GM23338 (cell line): ENCODE measurements at regions not wholly inside any gene's neighbourhood (a gene's known extent, or its start where the extent isn't known, plus 50 kb on each side); places are given as distances from the start of the nearest gene placed in this dataset.

ENCODE experiments used
- ATAC-seq: fragments of 200-7000 bp; cut with Tn5 transposase; 3 replicates; pipeline ENCODE4 v1.9.1; 2020
- DNase-seq: peaks from one replicate; pipeline ENCODE4 v3.0.0-alpha.2; 2015; ENCODE audit warnings: low spot score
- H2AFZ ChIP-seq: fragments of 200-600 bp; sonication (generic); 2 replicates; pipeline ENCODE4 v1.8.0; 2016; ENCODE audit warnings: antibody characterized with exemption, mild to moderate bottlenecking, moderate library complexity
- H3F3A ChIP-seq: fragments of 200-600 bp; sonication (generic); replicated peaks from 2 replicates; pipeline ENCODE4 v1.8.0; 2017; ENCODE audit warnings: antibody characterized with exemption, mixed run types, low read depth
- H3K27ac ChIP-seq: fragments of 200-600 bp; sonication (generic); 2 replicates; pipeline ENCODE4 v1.6.1; 2016; ENCODE audit warnings: low read depth
- H3K27me3 ChIP-seq: fragments of 200-600 bp; sonication (generic); 2 replicates; pipeline ENCODE4 v1.8.0; 2016; ENCODE audit warnings: mild to moderate bottlenecking, mixed run types, moderate library complexity; ENCODE audit not compliant: insufficient read depth
- H3K36me3 ChIP-seq: fragments of 200-600 bp; sonication (generic); 2 replicates; pipeline ENCODE4 v1.8.0; 2016; ENCODE audit warnings: mild to moderate bottlenecking; ENCODE audit not compliant: insufficient read depth
- H3K4me1 ChIP-seq: fragments of 200-600 bp; sonication (generic); 2 replicates; pipeline ENCODE4 v1.8.0; 2016; ENCODE audit warnings: mild to moderate bottlenecking, moderate library complexity; ENCODE audit not compliant: insufficient read depth
- H3K4me2 ChIP-seq: fragments of 200-600 bp; sonication (generic); 2 replicates; pipeline ENCODE4 v1.7.1; 2017; ENCODE audit warnings: mixed run types
- H3K4me3 ChIP-seq: fragments of 200-600 bp; sonication (generic); 2 replicates; pipeline ENCODE4 v1.6.1; 2016; ENCODE audit warnings: mixed run types
- H3K79me2 ChIP-seq: fragments of 200-600 bp; sonication (generic); replicated peaks from 2 replicates; pipeline ENCODE4 v1.8.0; 2017; ENCODE audit warnings: mild to moderate bottlenecking; ENCODE audit not compliant: insufficient read depth
- H3K9me2 ChIP-seq: fragments of 200-600 bp; sonication (generic); 2 replicates; pipeline ENCODE4 v1.8.0; 2017; ENCODE audit not compliant: insufficient read depth
- H4K20me1 ChIP-seq: fragments of 200-600 bp; sonication (generic); replicated peaks from 2 replicates; pipeline ENCODE4 v1.8.0; 2017; ENCODE audit warnings: mild to moderate bottlenecking; ENCODE audit not compliant: insufficient read depth
- H3K27ac Mint-ChIP-seq: 2 replicates; pipeline ENCODE4 v1.8.0; 2020; ENCODE audit warnings: inconsistent platforms, mild to moderate bottlenecking, moderate library complexity, mixed read lengths
- H3K27me3 Mint-ChIP-seq: 3 replicates; pipeline ENCODE4 v1.8.0; 2022; ENCODE audit warnings: low read depth, mild to moderate bottlenecking, moderate library complexity, mixed read lengths, inconsistent platforms; ENCODE audit not compliant: insufficient read depth, poor library complexity
- H3K36me3 Mint-ChIP-seq: 3 replicates; pipeline ENCODE4 v1.8.0; 2021; ENCODE audit warnings: low read depth, mild to moderate bottlenecking, inconsistent platforms, moderate library complexity, mixed read lengths
- H3K4me1 Mint-ChIP-seq: 3 replicates; pipeline ENCODE4 v1.8.0; 2020; ENCODE audit warnings: mild to moderate bottlenecking, inconsistent platforms, mixed read lengths
- H3K4me3 Mint-ChIP-seq: 3 replicates; pipeline ENCODE4 v1.8.0; 2021; ENCODE audit warnings: moderate library complexity, mild to moderate bottlenecking, inconsistent platforms, mixed read lengths
- H3K9me3 Mint-ChIP-seq: 3 replicates; pipeline ENCODE4 v1.8.0; 2020; ENCODE audit warnings: moderate library complexity, mild to moderate bottlenecking, inconsistent platforms, mixed read lengths
- CREB1 ChIP-seq: fragments of 250-450 bp; sonication (Bioruptor Pico); IDR thresholded peaks from 2 replicates; pipeline ENCODE4 v1.5.0; 2020; ENCODE audit warnings: low read depth, mild to moderate bottlenecking, moderate library complexity
- CTCF ChIP-seq, 2 experiments: fragments of 200-600 bp in 1 of 2; sonication (generic) in 1 of 2; conservative IDR thresholded peaks; 2 replicates each; pipeline versions ENCODE4 v1.5.1 to v1.6.1; 2016 to 2017; ENCODE audit warnings: antibody characterized with exemption in 2 of 2, low read depth in 2 of 2, mild to moderate bottlenecking in 2 of 2, moderate library complexity in 1 of 2
- EZH2 ChIP-seq: fragments of 200-600 bp; sonication (generic); IDR thresholded peaks from one replicate; pipeline ENCODE4 v1.8.0; 2017; ENCODE audit warnings: antibody characterized with exemption, mild to moderate bottlenecking, low read depth; ENCODE audit not compliant: unreplicated experiment
- EZH2phosphoT487 ChIP-seq: fragments of 200-600 bp; sonication (generic); IDR thresholded peaks from one replicate; pipeline ENCODE4 v1.8.1; 2018; ENCODE audit warnings: antibody characterized with exemption; ENCODE audit not compliant: unreplicated experiment
- NANOG ChIP-seq: IDR thresholded peaks from 2 replicates; pipeline ENCODE4 v1.6.1; 2016; ENCODE audit warnings: antibody characterized with exemption, borderline replicate concordance
- POLR2AphosphoS5 ChIP-seq: IDR thresholded peaks from 2 replicates; pipeline ENCODE4 v1.6.1; 2016; ENCODE audit warnings: antibody characterized with exemption, low read depth
- STAT1 ChIP-seq: IDR thresholded peaks from one replicate; pipeline ENCODE4 v1.6.1; 2016; ENCODE audit warnings: antibody characterized with exemption; ENCODE audit not compliant: unreplicated experiment
- ZNF331 ChIP-seq: fragments of 250-450 bp; sonication (Bioruptor Pico); IDR thresholded peaks from 2 replicates; pipeline ENCODE4 v1.5.0; 2020; ENCODE audit warnings: low read depth, mild to moderate bottlenecking, moderate library complexity
- TF ChIP-seq, protein P1 (sequence below): fragments of 250-450 bp; sonication (Bioruptor Pico); IDR thresholded peaks from 2 replicates; pipeline ENCODE4 v1.5.0; 2020; ENCODE audit warnings: mild to moderate bottlenecking, moderate library complexity

DNA sequence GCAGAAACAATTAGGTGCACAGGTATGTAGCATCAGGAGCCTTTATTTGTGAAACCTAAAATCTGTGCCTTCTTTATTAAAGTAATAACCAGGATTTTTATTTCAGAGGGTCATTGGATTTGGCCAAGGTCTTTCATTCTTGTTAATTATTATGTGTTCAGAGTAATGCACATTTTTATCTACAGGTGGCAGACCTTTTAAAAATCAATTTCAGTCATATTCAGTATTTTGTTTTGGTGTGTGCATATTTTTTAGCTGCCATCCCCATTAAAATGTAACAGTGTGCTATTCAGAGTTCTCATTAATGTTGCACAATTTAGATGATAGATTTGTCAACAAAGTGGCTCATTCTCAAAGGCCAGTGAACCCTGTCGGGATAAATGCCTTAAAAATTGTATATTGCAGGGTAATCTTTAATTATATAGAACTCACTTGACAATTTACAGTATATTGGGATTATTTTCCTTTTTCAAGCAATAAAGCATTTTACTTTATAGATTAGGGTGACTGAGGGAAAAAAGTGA lies 319.3 kb upstream of the SOX5 start:
- DNase-seq (no peak), ATAC-seq (no peak)
- Histone ChIP-seq H3K27me3 (no peaks in the 10 kb centered on the region), H2AFZ (no peak overlapping the region), H3F3A (no peaks in the 10 kb centered on the region), H3K4me3 (no peak overlapping the region), H3K4me2 (no peak overlapping the region), H4K20me1 (no peaks in the 10 kb centered on the region), H3K9me2 (no peaks in the 10 kb centered on the region), H3K4me1 (no peaks in the 10 kb centered on the region), H3K79me2 (no peaks in the 10 kb centered on the region), H3K27ac (no peak overlapping the region), H3K36me3 (no peaks in the 10 kb centered on the region)
- no peaks in the 10 kb centered on the region for H3K36me3 Mint-ChIP-seq
- H3K4me1 Mint-ChIP-seq, result no peaks in the 10 kb centered on the region
- no peak overlapping the region for H3K27ac Mint-ChIP-seq
- no peaks in the 10 kb centered on the region for H3K9me3 Mint-ChIP-seq
- no peak overlapping the region for H3K4me3 Mint-ChIP-seq
- TF ChIP-seq CREB1 (CRISPR knock-in tag) (no peak), CTCF (conservative IDR thresholded peaks at IDR 0.05; ENCODE audit: low read depth in 2 of 2) (peak in 1 of 2 experiments; percentile 27; a peak in 1 of 4 replicates)
- no peaks in the 10 kb centered on the region for H3K27me3 Mint-ChIP-seq

DNA sequence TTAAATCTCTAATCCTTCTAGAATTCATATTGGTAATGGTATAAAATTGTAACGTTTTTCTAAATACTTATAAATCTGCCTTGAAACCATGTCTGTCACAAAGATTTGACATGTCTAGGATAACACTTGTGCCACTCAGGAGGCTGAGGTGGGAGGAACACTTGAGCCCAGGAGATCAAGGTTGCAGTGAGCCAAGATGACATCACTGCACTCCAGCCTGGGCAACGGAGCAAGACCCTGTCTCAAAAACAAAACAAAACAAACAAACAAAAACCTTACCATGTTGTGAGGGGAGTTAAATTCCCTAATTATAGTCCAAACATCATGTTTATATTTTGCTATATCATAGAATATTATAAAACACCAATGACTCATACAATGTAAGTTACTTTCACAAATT lies 317.5 kb upstream of the SOX5 start:
- Mint-ChIP-seq H3K36me3 (no peaks in the 10 kb centered on the region), H3K27ac (no peak overlapping the region), H3K4me3 (no peak overlapping the region), H3K9me3 (no peaks in the 10 kb centered on the region; the same call in 2 of the 3 replicates), H3K27me3 (no peaks in the 10 kb centered on the region), H3K4me1 (no peaks in the 10 kb centered on the region)
- H3K36me3 ChIP-seq, result no peaks in the 10 kb centered on the region
- H3K79me2 ChIP-seq, result no peaks in the 10 kb centered on the region
- no peaks in the 10 kb centered on the region for H3K4me1 ChIP-seq
- no peaks in the 10 kb centered on the region for H3K27me3 ChIP-seq
- H3K9me2 ChIP-seq, result no peaks in the 10 kb centered on the region; the same call in 1 of the 2 replicates
- H4K20me1 ChIP-seq, result no peaks in the 10 kb centered on the region
- H2AFZ ChIP-seq, result no peak overlapping the region
- H3K4me2 ChIP-seq, result no peak overlapping the region
- ATAC-seq (no peak), DNase-seq (no peak)
- no peak overlapping the region for H3K4me3 ChIP-seq
- H3K27ac ChIP-seq, result no peak overlapping the region
- no peaks in the 10 kb centered on the region for H3F3A ChIP-seq
- TF ChIP-seq STAT1 (no peak), POLR2AphosphoS5 (no peak), EZH2phosphoT487 (no peak), ZNF331 (CRISPR knock-in tag) (no peak), EZH2 (no peak), NANOG (no peak), CTCF (conservative IDR thresholded peaks at IDR 0.05; ENCODE audit: low read depth in 2 of 2) (no peak)
- TF ChIP-seq, protein P1, sequence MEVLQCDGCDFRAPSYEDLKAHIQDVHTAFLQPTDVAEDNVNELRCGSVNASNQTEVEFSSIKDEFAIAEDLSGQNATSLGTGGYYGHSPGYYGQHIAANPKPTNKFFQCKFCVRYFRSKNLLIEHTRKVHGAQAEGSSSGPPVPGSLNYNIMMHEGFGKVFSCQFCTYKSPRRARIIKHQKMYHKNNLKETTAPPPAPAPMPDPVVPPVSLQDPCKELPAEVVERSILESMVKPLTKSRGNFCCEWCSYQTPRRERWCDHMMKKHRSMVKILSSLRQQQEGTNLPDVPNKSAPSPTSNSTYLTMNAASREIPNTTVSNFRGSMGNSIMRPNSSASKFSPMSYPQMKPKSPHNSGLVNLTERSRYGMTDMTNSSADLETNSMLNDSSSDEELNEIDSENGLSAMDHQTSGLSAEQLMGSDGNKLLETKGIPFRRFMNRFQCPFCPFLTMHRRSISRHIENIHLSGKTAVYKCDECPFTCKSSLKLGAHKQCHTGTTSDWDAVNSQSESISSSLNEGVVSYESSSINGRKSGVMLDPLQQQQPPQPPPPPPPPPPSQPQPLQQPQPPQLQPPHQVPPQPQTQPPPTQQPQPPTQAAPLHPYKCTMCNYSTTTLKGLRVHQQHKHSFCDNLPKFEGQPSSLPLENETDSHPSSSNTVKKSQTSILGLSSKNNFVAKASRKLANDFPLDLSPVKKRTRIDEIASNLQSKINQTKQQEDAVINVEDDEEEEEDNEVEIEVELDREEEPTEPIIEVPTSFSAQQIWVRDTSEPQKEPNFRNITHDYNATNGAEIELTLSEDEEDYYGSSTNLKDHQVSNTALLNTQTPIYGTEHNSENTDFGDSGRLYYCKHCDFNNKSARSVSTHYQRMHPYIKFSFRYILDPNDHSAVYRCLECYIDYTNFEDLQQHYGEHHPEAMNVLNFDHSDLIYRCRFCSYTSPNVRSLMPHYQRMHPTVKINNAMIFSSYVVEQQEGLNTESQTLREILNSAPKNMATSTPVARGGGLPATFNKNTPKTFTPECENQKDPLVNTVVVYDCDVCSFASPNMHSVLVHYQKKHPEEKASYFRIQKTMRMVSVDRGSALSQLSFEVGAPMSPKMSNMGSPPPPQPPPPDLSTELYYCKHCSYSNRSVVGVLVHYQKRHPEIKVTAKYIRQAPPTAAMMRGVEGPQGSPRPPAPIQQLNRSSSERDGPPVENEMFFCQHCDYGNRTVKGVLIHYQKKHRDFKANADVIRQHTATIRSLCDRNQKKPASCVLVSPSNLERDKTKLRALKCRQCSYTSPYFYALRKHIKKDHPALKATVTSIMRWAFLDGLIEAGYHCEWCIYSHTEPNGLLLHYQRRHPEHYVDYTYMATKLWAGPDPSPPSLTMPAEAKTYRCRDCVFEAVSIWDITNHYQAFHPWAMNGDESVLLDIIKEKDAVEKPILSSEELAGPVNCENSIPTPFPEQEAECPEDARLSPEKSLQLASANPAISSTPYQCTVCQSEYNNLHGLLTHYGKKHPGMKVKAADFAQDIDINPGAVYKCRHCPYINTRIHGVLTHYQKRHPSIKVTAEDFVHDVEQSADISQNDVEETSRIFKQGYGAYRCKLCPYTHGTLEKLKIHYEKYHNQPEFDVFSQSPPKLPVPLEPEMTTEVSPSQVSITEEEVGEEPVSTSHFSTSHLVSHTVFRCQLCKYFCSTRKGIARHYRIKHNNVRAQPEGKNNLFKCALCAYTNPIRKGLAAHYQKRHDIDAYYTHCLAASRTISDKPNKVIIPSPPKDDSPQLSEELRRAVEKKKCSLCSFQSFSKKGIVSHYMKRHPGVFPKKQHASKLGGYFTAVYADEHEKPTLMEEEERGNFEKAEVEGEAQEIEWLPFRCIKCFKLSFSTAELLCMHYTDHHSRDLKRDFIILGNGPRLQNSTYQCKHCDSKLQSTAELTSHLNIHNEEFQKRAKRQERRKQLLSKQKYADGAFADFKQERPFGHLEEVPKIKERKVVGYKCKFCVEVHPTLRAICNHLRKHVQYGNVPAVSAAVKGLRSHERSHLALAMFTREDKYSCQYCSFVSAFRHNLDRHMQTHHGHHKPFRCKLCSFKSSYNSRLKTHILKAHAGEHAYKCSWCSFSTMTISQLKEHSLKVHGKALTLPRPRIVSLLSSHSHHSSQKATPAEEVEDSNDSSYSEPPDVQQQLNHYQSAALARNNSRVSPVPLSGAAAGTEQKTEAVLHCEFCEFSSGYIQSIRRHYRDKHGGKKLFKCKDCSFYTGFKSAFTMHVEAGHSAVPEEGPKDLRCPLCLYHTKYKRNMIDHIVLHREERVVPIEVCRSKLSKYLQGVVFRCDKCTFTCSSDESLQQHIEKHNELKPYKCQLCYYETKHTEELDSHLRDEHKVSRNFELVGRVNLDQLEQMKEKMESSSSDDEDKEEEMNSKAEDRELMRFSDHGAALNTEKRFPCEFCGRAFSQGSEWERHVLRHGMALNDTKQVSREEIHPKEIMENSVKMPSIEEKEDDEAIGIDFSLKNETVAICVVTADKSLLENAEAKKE, result no peak
